HCT116 (cell line): ENCODE measurements at regions not wholly inside any gene's neighbourhood (a gene's known extent, or its start where the extent isn't known, plus 50 kb on each side); places are given as distances from the start of the nearest gene placed in this dataset.

ENCODE experiments used
- ATAC-seq: fragments of 200-7000 bp; cut with Tn5 transposase; 2 replicates; pipeline ENCODE4 v1.9.1; 2020; ENCODE audit warnings: mild to moderate bottlenecking, moderate library complexity
- BruUV-seq: library from RNA; stranded (reverse); fragments of 400-500 nt; replicated peaks from 2 replicates; lab custom pipeline; 2021; lab: Mats Ljungman, UMichigan
- CTCF ChIA-PET: fragments of 300-600 bp; sonication (Branson Sonifier 250); formaldehyde crosslinking; loops from one replicate; lab custom pipeline; 2021; ENCODE audit warnings: antibody characterized with exemption; lab: Charles Lee
- POLR2A ChIA-PET: fragments of 300-600, 350-600 bp; sonication (Branson Sonifier 250); formaldehyde crosslinking; loops from one replicate; lab custom pipeline; 2021; ENCODE audit warnings: antibody characterized with exemption; lab: Charles Lee
- RAD21 ChIA-PET, 2 experiments: fragments of 300-600 bp; sonication (Branson Sonifier 250); formaldehyde crosslinking; loops; one replicate each; lab custom pipeline; 2023; ENCODE audit warnings: low total read pairs in 2 of 2; ENCODE audit not compliant: uncharacterized antibody in 2 of 2, unreplicated experiment in 2 of 2, low non-redundant PET in 1 of 2; lab: Charles Lee
- DNase-seq: peaks from one replicate; pipeline ENCODE4 v3.0.0-alpha.2; 2010; ENCODE audit warnings: low read depth, low spot score
- H2AFZ ChIP-seq: fragments of 200-600 bp; shearing (Covaris generic), sonication (generic); 2 replicates; pipeline ENCODE4 v1.6.1; 2017; ENCODE audit warnings: low read depth, mixed run types, mixed read lengths, antibody characterized with exemption, low read length; ENCODE audit not compliant: poor library complexity, severe bottlenecking
- H3K27ac ChIP-seq: 2 replicates; pipeline ENCODE4 v1.5.1; 2012; ENCODE audit warnings: low read depth, low read length
- H3K27me3 ChIP-seq: fragments of 200-600 bp; sonication (generic); 2 replicates; pipeline ENCODE4 v1.6.1; 2016; ENCODE audit warnings: mixed run types, low read length, mixed read lengths; ENCODE audit not compliant: insufficient read depth
- H3K36me3 ChIP-seq, 2 experiments: fragments of 200-500 bp in 1 of 2; fragments of 200-600 bp in 1 of 2; sonication (Bioruptor generic) in 1 of 2; sonication (generic) in 1 of 2; 2 replicates each; pipeline versions ENCODE4 v1.5.1 to v1.6.1; 2014 to 2016; ENCODE audit warnings: low read length in 2 of 2, inconsistent platforms in 1 of 2, mixed read lengths in 1 of 2, mixed run types in 1 of 2; ENCODE audit not compliant: insufficient read depth in 2 of 2, control insufficient read depth in 1 of 2
- H3K4me1 ChIP-seq, 2 experiments: fragments of 200-600 bp in 1 of 2; sonication (generic) in 1 of 2; 2 replicates each; pipeline versions ENCODE4 v1.5.1 to v1.6.1; 2012 to 2017; ENCODE audit warnings: low read length in 2 of 2, inconsistent platforms in 1 of 2, mild to moderate bottlenecking in 1 of 2, mixed read lengths in 1 of 2, mixed run types in 1 of 2, moderate library complexity in 1 of 2; ENCODE audit not compliant: insufficient read depth in 2 of 2, control insufficient read depth in 1 of 2
- H3K4me2 ChIP-seq: fragments of 200-600 bp; sonication (generic); 2 replicates; pipeline ENCODE4 v1.6.1; 2017; ENCODE audit warnings: mixed run types, low read length, mixed read lengths
- H3K4me3 ChIP-seq, 2 experiments: fragments of 200-600 bp in 1 of 2; sonication (generic) in 1 of 2; replicated peaks in 1 of 2; 2 replicates each; pipeline ENCODE4 v1.5.1; 2011 to 2016; ENCODE audit warnings: low read length in 2 of 2, control low read depth in 1 of 2, low read depth in 1 of 2, mild to moderate bottlenecking in 1 of 2, mixed read lengths in 1 of 2, mixed run types in 1 of 2
- H3K79me2 ChIP-seq: fragments of 200-600 bp; sonication (generic); 2 replicates; pipeline ENCODE4 v1.6.1; 2017; ENCODE audit warnings: mild to moderate bottlenecking, mixed run types, low read length, moderate library complexity, mixed read lengths; ENCODE audit not compliant: insufficient read depth
- H3K9ac ChIP-seq: fragments of 200-600 bp; sonication (generic); 2 replicates; pipeline ENCODE4 v1.6.1; 2016; ENCODE audit warnings: low read length, mixed read lengths
- H3K9me2 ChIP-seq: fragments of 200-600 bp; sonication (generic), shearing (Covaris generic); 2 replicates; pipeline ENCODE4 v1.6.1; 2017; ENCODE audit warnings: mixed run types, mild to moderate bottlenecking, moderate library complexity; ENCODE audit not compliant: insufficient read depth
- H3K9me3 ChIP-seq, 2 experiments: fragments of 200-500 bp in 1 of 2; fragments of 200-600 bp in 1 of 2; sonication (Bioruptor generic) in 1 of 2; sonication (generic) in 1 of 2; 2 replicates each; pipeline ENCODE4 v1.6.1; 2014 to 2017; ENCODE audit warnings: low read length in 2 of 2, mixed read lengths in 2 of 2, inconsistent platforms in 1 of 2, low read depth in 1 of 2, mild to moderate bottlenecking in 1 of 2, mixed run types in 1 of 2, moderate library complexity in 1 of 2; ENCODE audit not compliant: control insufficient read depth in 1 of 2, insufficient read depth in 1 of 2
- H4K20me1 ChIP-seq: fragments of 200-600 bp; sonication (generic), shearing (Covaris generic); 2 replicates; pipeline ENCODE4 v1.6.1; 2017; ENCODE audit warnings: mixed run types, mild to moderate bottlenecking, moderate library complexity; ENCODE audit not compliant: insufficient read depth
- CBX3 ChIP-seq: IDR thresholded peaks from 2 replicates; pipeline ENCODE4 v1.6.1; 2012; ENCODE audit warnings: low read depth
- CEBPB ChIP-seq: IDR thresholded peaks from 2 replicates; pipeline ENCODE4 v1.6.1; 2012; ENCODE audit warnings: low read depth
- EGR1 ChIP-seq: IDR thresholded peaks from 2 replicates; pipeline ENCODE4 v1.6.1; 2012; ENCODE audit warnings: low read depth
- ELF1 ChIP-seq: IDR thresholded peaks from 2 replicates; pipeline ENCODE4 v1.6.1; 2012; ENCODE audit warnings: low read depth, borderline replicate concordance
- FOSL1 ChIP-seq: IDR thresholded peaks from 2 replicates; pipeline ENCODE4 v1.6.1; 2012; ENCODE audit warnings: low read depth
- SRF ChIP-seq: IDR thresholded peaks from 2 replicates; pipeline ENCODE4 v1.6.1; 2012; ENCODE audit warnings: low read depth
- TCF7L2 ChIP-seq: IDR thresholded peaks from 2 replicates; pipeline ENCODE4 v1.7.0; 2011; ENCODE audit warnings: borderline replicate concordance, inconsistent platforms; ENCODE audit not compliant: insufficient read depth, insufficient read length; ENCODE audit errors: extremely low read depth
- YY1 ChIP-seq: IDR thresholded peaks from 2 replicates; pipeline ENCODE4 v1.6.1; 2011; ENCODE audit warnings: low read length, low read depth, moderate library complexity, mild to moderate bottlenecking; ENCODE audit not compliant: insufficient replicate concordance; ENCODE audit errors: extremely low read depth
- ZFX ChIP-seq: fragments of 450-650 bp; IDR thresholded peaks from 2 replicates; pipeline ENCODE4 v1.6.1; 2017
- intact Hi-C: fragments of 100-400 bp; cut with micrococcal nuclease; formaldehyde crosslinking; loops from 2 replicates; pipeline ENCODE4 v1.10.0; 2022
- TF ChIP-seq, protein P1 (sequence below), 3 experiments: fragments of 200-600 bp in 1 of 3; sonication (generic) in 1 of 3; IDR thresholded peaks in 2 of 3; conservative IDR thresholded peaks in 1 of 3; 2 replicates each; pipeline ENCODE4 v1.5.1; 2012 to 2017; ENCODE audit warnings: low read depth in 2 of 3, low read length in 2 of 3, antibody characterized with exemption in 1 of 3, borderline replicate concordance in 1 of 3, control low read depth in 1 of 3, mild to moderate bottlenecking in 1 of 3, mixed read lengths in 1 of 3, mixed run types in 1 of 3, moderate library complexity in 1 of 3; ENCODE audit not compliant: insufficient read depth in 1 of 3
- TF ChIP-seq, protein P2 (sequence below): IDR thresholded peaks from 2 replicates; pipeline ENCODE4 v1.6.1; 2012; ENCODE audit warnings: low read depth
- TF ChIP-seq, protein P3 (sequence below): IDR thresholded peaks from 2 replicates; pipeline ENCODE4 v1.6.1; 2012

GRCh38 chr6:40336940-40337760 is 250.0 kb downstream of the LRFN2 start:
- Histone ChIP-seq H3K4me1 (no peaks in the 10 kb centered on the region), H3K9me3 (no peaks in the 10 kb centered on the region), H3K27ac (no peak overlapping the region), H4K20me1 (no peaks in the 10 kb centered on the region), H3K4me2 (no peak overlapping the region), H3K36me3 (no peaks in the 10 kb centered on the region), H3K9ac (no peak overlapping the region), H3K27me3 (peaks cover 85% of the 10 kb centered on the region), H2AFZ (no peak overlapping the region), H3K9me2 (no peaks in the 10 kb centered on the region), H3K4me3 (no peak overlapping the region), H3K79me2 (no peaks in the 10 kb centered on the region)
- ChIA-PET CTCF (no interaction called here), RAD21 (no interaction called here), POLR2A (no interaction called here)
- no TSS peak for BruUV-seq
- no peak for DNase-seq
- intact Hi-C loops, result no loop called here
- TF ChIP-seq YY1, result no peak
- no peak for TF ChIP-seq FOSL1
- TF ChIP-seq, protein P1, sequence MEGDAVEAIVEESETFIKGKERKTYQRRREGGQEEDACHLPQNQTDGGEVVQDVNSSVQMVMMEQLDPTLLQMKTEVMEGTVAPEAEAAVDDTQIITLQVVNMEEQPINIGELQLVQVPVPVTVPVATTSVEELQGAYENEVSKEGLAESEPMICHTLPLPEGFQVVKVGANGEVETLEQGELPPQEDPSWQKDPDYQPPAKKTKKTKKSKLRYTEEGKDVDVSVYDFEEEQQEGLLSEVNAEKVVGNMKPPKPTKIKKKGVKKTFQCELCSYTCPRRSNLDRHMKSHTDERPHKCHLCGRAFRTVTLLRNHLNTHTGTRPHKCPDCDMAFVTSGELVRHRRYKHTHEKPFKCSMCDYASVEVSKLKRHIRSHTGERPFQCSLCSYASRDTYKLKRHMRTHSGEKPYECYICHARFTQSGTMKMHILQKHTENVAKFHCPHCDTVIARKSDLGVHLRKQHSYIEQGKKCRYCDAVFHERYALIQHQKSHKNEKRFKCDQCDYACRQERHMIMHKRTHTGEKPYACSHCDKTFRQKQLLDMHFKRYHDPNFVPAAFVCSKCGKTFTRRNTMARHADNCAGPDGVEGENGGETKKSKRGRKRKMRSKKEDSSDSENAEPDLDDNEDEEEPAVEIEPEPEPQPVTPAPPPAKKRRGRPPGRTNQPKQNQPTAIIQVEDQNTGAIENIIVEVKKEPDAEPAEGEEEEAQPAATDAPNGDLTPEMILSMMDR (IDR thresholded peaks at IDR 0.05 in 2 of 3, conservative IDR thresholded peaks at IDR 0.05 in 1 of 3; ENCODE audit: borderline replicate concordance in 1 of 3, insufficient read depth in 1 of 3, low read depth in 2 of 3, low read length in 2 of 3), result no peak
- TF ChIP-seq, protein P2, sequence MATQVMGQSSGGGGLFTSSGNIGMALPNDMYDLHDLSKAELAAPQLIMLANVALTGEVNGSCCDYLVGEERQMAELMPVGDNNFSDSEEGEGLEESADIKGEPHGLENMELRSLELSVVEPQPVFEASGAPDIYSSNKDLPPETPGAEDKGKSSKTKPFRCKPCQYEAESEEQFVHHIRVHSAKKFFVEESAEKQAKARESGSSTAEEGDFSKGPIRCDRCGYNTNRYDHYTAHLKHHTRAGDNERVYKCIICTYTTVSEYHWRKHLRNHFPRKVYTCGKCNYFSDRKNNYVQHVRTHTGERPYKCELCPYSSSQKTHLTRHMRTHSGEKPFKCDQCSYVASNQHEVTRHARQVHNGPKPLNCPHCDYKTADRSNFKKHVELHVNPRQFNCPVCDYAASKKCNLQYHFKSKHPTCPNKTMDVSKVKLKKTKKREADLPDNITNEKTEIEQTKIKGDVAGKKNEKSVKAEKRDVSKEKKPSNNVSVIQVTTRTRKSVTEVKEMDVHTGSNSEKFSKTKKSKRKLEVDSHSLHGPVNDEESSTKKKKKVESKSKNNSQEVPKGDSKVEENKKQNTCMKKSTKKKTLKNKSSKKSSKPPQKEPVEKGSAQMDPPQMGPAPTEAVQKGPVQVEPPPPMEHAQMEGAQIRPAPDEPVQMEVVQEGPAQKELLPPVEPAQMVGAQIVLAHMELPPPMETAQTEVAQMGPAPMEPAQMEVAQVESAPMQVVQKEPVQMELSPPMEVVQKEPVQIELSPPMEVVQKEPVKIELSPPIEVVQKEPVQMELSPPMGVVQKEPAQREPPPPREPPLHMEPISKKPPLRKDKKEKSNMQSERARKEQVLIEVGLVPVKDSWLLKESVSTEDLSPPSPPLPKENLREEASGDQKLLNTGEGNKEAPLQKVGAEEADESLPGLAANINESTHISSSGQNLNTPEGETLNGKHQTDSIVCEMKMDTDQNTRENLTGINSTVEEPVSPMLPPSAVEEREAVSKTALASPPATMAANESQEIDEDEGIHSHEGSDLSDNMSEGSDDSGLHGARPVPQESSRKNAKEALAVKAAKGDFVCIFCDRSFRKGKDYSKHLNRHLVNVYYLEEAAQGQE, result no peak
- TF ChIP-seq SRF, result no peak
- no peak for TF ChIP-seq EGR1
- no peak for TF ChIP-seq TCF7L2
- TF ChIP-seq, protein P3, sequence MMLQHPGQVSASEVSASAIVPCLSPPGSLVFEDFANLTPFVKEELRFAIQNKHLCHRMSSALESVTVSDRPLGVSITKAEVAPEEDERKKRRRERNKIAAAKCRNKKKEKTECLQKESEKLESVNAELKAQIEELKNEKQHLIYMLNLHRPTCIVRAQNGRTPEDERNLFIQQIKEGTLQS, result no peak
- TF ChIP-seq ZFX, result no peak
- TF ChIP-seq CEBPB, result no peak
- TF ChIP-seq CBX3, result no peak
- TF ChIP-seq ELF1, result no peak
- no peak for ATAC-seq
